Esophagus mucosa (tissue), 1 donor: ENCODE measurements at regions not wholly inside any gene's neighbourhood (a gene's known extent, or its start where the extent isn't known, plus 50 kb on each side); places are given as distances from the start of the nearest gene placed in this dataset.

Experiments
- ATAC-seq: fragments of 200-7000 bp; cut with Tn5 transposase; one replicate; pipeline ENCODE4 v1.9.1; 2020
- donor health status: DM: yes; HTN: yes; CAD: no.

DNA sequence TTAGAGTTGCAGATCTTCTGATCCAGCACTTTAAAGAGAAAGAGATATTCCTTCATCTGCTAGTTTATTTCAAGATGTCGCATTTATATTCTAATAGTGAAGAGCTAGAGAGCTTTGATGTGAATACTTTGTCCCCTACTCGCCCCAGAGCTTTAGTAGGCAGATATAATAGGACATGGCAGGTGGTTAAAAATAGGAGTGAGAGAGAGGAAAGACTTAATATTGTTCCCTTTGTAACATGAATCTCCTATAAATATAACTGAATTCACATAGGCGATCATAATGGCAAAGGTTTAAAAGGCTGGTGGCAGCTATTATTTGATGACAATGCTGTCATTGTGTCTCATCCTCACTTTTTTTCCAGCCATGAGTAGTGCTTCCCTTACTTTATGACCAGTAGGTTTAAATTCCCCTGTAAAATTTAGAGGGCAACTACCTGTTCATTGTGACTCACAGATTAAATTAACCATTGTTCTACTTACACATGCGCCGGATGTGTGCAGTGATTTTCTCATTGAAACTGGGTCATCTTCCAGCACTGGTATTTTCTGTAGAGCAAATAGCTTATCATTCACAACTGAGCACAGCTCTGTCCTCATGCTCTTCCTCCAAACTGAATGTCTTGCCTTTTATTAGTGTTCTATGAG is 906.7 kb upstream of the CELF2 start:
- ATAC-seq: no peak

DNA sequence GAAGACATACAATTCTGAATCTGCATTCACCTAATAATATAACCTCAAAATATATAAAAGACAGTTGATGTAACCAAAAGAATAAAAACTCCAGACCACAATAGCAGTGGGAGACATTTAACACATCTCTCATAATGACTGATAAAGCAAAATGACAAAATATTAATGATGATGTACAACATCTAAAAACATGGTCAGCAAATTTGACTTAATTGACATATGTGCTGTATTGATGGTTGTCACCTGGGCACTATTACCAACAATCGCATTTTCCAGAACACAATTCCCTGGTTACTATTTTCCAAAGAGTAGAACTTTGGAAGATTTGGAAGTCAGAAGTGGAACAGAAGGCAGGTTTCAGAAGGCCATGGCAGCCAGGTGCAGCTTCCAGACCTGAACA is 899.5 kb upstream of the CELF2 start:
- ATAC-seq: no peak

DNA sequence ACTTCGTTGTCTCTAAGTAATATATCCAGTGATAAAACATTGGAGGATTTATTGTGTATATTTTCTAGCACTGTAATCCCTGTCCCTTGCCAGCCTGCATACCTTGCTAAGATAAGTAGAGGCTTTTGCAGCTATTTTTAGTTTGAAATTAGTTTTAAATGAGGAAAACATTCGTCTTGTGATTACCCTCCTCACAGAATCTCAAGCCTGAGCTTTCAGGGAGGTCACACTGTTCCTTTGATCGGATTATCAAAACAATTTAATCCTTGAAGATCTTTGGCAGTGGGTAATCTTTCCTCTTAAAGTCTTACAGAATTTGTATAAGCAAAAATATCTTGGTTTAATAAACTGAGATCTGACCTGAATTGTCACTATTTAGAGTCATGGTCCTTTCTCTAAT is 897.0 kb upstream of the CELF2 start:
- ATAC-seq: no peak

DNA sequence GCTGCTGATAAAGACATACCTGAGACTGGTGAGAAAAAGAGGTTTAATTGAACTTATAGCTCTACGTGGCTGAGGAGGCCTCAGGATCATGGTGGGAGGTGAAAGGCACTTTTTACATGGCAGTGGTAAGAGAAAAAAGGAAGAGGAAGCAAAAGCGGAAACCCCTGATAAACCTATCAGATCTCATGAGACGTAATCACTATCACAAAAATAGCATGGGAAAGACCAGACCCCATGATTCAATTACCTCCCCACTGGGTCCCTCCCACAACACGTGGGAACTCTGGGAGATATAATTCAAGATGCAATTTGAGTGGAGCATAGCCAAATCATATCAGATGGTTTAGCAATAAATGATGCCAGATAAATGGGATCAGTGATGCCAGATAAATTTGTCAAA is 892.0 kb upstream of the CELF2 start:
- ATAC-seq: no peak

DNA sequence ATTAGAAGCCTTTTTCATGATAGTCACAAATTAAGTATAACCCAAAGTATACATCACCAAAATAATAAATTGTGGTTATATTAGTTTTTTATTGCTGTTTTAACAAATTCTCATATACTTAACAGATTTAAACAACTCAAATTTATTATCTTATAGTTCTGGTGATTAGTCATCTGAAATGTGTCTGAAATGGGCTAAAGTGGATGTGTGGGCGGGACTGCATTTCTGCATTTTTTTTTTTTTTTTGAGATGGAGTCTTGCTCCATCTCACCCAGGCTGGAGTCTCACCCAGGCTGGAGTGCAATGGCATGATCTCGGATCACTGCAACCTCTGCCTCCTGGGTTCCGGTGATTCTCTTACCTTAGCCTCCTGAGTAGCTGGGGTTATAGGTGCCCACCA is 891.5 kb upstream of the CELF2 start:
- ATAC-seq: no peak

DNA sequence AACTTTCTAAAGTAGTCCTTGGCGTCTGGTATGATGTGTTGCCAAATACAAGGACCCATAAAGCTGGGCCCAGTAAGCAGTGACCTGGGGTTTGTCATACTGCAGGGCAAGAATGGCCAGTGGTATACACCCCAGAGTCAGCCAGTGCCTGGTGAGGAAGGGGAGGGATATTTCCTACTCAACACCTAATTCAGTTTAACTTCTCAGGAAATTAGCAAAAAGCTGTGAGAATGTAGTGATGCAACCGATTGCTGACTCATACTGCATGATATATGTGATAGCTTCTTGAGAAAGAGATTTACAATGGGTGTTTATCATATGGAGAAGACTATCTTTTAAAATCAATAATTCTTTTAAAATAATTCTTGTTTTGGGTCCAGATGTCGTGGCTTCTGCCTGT is 889.3 kb upstream of the CELF2 start:
- no peak for ATAC-seq

DNA sequence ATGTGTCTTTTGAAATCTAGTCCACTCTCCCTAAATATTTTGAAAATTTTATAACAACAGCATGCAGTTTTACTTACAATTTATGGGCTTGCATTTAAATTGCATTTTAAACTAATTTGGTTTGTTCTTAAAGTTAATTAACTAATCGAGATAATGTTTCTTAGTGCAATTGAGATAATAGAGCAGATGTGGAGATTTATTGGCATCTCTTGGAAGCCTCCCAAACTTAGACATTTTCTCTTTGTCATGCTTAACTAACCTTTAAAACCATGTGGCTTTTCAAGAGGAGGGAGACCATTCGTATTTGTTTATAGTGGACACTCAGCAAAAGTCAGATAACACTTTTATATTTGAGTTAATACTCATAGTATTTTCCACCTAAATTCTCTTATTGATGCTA is 887.0 kb upstream of the CELF2 start:
- no peak for ATAC-seq

DNA sequence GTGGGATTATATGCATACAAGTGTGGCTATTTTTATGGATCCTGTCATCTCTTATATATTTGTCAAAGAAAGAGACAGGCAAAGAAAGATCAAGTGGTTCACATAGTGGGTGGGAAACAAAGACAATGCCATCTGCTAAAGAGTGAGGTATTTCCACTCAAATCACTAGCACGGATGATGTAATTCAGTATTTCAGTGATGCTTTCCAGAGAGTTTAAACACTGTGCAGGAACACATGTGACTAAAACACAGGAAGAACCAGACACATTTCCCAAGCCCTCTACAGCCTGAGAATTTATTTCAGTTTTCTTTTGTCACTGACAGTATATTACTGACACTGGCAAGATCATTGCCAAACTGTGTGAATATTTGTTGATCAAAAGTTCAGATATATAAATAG is 885.7 kb upstream of the CELF2 start:
- ATAC-seq: no peak

DNA sequence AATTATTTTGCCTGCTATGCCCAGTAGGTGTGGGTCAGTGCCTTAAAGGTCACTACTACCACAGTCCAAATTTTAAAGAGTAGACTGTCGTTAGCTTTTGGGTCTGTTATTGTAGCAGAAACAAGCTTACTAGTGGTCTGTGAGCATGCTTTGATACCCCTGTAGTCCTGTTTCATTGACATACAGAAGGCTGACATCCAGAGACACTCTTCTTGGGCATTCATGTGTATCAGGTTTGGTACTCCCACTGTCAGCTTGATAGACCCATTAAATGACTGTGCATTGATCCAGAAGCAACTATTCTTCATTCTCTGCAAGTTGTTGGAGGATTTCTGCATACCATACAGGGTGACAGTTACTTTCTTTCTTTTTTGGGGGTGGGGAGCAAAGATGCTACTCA is 884.4 kb upstream of the CELF2 start:
- ATAC-seq: no peak

DNA sequence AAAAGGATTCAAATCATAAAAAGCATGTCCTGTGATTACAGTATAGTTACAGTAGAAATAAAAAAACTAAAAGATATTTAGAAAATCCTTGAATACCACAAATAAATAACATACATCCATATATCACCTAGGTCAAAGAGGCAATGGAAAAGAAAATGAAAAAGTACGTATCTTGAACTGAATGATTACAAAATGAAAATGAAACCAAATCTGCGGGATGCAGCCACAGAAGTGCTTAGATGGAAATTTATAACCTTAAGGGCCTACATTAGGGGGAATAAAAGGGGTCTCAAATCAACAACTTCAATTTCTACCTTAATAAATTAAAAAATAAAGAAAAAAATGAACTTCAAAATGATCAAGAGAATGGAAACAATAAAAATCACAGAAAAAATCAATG is 879.0 kb upstream of the CELF2 start:
- no peak for ATAC-seq

DNA sequence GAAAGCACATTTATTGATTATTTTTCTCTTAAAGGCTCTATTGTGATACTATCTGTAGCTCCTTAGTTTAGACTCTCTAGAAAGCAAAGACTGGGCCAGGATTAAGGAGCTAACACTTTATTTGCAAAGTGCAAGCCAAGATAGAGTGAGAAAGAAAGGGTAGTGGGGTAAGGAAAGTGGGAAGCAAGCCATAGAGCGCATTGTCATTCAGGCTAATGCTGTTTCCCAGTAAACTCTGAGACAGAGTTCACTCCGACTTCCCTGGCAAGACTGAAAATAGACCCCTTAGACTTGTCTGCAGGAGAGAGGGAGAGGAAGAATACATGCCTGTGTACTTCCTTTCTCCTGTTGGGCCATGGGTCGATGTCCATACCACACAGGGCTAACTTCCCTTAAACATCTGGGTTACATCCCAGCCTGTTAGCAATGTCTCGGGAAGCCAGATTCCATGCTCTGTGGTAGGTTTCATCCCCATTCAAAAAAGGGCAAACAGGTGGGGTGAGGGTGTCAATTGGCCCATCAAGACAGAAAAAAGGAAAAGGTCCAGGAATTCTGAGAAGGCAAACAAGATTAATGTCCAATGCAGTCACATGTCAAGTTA is 875.8 kb upstream of the CELF2 start:
- ATAC-seq: no peak

DNA sequence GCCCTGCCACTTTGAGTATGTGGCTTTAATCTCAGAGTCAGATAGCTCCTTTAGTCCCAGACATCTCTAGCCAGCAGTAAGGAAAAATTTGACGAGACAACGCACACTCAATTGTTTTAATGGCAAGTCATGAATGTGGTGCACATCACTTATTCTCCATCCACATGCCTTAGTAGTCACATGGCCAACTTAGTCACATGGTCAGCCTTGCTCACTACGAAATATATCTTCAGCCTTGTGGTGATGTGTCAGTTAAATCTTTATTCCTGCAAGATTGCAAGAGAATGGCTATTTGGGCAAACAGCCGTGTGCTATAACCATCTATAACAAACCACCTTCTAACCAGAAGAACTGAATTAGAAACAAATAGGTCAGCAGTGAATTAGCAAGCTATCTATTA is 871.1 kb upstream of the CELF2 start:
- ATAC-seq: no peak

DNA sequence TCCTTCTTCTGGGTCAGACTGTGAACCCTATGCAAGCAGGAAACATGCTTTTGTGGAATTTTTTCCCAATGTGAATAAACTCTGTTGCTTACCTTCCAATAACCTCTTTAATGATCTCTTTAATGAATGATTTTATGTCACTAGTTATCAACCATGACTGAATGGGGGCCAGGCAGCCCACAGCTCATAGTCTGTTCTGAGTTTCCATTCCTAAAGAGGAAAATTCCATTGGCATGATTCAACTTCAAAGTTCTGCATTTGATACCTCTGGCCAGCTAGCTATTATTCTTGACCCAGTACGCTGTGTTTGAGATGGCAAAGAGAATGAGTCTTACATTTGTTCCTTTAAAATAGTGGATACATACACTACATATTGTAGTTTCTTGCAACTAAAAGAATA is 867.8 kb upstream of the CELF2 start:
- no peak for ATAC-seq

DNA sequence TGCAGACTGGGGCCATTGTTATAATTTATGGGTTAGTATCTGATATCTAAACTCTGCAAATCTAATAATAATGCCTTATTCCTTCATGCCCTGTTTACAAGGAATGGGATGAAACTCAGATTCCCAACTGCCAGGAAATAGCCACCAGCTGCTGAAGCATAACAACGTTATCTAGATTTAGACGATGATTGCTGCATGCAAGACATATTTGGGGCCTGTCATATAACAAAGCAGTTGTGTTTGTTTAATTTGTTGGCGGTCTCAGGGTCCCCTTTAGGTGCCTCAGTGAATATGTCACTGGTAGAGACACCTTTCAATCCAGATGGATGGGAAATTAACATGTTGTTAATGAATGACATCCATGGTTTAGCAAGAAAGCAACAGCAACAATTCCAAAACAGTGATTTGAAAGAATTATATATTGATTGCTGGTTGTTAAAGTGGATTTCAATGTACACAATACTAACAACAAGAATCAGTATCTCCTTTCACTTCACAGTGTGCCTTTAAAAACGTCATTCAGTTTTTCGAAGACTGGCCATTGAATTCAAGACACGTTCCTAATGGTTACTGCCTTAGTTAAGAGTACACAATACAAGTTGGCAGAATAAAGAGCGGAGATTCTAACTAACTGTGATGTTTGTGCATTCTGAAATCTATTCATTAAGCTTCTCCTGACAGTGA is 860.6 kb upstream of the CELF2 start:
- no peak for ATAC-seq

DNA sequence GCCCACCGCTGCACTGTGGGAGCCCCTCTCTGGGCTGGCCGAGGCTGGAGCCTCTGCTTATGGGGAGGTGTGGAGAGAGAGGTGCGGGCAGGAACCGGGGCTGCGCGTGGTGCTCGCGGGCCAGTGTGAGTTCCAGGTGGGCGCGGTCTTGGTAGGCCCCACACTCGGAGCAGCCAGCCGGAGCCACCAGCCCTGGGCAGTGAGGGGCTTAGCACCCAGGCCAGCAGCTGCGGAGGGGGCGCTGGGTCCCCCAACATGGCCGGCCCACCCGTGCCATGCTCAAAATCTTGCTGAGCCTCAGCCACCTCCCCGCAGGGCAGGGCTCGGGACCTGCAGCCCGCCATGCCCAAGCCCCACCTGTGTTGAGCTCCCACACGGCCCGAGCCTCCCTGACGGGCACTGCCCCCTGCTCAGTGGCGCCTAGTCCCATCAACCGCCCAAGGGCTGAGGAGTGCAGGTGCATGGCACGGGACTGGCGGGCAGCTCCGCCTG is 856.8 kb upstream of the CELF2 start:
- ATAC-seq: no peak

DNA sequence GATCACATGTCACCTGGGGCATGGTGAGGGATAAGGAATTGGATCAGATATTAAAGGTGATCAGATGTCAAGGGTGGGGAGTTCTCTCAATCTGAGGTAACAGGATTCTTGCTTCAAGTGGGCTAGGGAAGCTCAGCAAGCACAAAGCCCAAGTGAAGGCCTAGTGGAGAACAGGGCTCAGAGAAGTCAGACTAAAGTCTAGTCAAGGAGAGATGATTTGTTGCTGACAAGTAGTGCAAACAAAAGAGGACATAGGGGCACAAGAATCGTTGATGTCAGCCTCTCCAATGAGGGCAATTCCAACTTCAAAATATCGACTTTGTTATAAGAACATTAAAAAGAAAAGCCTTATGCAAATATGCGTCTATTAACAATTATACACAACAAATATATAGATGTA is 852.8 kb upstream of the CELF2 start:
- ATAC-seq: no peak

DNA sequence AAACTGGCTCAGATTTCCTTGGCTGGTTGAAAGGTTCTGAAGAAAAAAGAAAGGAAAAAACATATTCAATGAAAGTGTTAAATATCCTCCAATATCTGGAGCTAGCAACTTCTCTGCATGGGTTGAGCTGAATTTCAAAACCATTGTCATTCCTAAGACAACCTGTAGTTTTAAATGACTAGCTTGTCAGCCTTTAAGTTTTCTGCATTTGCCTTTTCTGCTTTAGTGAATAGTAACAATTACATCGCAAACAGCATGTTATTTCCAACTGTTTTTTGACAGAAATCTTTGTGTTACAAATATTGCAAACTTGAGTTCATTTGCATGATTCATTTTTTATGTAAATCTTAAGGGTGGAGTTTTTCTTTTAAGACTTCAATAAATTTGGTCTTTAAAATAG is 852.3 kb upstream of the CELF2 start:
- no peak for ATAC-seq

DNA sequence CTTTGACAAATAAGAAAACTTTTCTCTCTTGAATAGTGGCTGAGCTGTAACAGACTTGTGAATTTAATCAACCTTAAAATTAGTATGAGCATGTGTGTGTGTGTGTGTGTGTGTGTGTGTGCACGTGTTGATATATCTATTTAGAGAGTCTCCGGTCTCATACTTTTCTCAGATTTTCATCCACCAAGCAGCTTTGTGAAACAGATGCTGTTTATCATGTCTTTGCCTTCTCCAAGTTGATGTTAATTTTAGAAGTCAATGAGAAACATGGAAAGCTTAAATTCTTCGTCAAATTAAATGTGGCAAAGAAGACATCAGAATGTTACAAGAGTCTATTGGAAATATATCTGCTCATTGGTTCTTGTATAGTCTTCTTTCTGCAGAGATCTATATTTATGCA is 839.2 kb upstream of the CELF2 start:
- ATAC-seq: no peak

DNA sequence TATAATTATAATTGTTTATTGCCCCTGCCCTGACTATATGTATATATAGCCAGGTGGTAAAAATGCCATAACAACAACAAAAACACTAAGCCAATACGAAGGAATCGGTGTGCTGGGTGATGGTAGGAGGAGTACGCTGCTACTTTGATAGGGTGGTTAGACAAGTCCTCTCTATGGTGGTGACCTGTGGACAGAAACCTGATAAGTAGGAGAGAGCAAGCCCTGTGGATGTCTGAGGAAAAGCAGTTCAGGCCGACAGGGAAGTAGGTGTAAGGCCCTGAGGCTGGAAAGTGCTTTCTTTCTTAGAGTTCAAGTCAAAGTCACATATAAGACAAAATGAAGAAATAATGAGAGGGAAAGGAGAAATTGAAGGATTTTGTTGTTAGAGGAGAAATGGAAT is 823.8 kb upstream of the CELF2 start:
- ATAC-seq: no peak

DNA sequence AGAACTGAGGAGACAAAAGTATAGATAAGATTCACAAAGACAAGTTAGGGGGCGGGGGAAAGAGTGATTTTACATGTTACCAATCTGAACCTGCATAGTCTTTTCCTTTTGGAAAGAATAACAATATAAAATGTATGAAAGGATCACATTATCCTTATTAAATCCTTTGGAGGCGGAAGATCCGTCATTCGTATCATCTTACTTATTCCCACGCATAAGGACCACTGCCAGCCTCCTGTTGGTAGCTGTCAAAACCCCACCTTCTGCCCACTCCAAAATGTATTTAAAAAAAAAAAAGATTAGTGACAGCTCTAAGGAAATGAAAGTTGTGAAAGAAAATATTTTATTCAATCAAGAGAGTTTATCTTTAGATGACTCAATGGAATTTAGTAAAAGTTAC is 821.0 kb upstream of the CELF2 start:
- ATAC-seq: no peak

DNA sequence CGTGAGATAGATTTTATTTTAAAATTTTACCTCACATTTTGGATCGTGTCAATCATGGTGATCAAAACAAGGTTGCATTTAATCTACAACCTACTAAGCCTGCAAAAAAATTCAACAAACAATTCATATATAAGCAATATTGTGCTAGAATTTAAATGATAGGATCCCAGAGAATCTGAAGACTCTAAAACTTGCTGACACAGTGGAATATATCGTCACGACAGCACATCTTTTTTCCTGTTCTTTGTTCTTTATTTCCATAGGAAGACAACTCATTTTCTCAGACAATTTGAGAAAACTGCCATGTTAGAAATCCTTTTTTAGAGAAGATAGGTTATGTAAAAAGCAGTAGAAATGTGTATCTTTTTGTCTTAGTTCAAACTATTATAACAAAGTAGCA is 820.2 kb upstream of the CELF2 start:
- ATAC-seq: no peak

DNA sequence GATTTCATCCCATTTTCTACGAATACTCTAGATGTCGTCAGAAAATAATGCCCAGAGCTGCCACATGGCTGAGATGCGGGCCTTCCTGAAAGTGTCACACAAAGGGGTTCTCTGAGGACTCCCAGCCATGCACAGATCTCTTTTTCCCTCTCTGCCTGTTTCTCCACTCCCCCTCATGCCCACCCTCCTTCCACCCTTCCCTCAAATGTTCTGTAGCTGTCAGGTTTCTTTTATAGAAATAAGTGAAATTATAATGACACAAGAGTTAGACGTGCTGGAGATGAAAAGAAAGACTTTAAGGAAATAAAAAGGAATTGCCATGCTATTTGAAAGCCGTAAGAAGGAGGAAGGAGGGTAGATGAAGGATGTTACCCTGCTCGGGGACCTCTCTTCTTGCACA is 819.3 kb upstream of the CELF2 start:
- ATAC-seq: no peak

DNA sequence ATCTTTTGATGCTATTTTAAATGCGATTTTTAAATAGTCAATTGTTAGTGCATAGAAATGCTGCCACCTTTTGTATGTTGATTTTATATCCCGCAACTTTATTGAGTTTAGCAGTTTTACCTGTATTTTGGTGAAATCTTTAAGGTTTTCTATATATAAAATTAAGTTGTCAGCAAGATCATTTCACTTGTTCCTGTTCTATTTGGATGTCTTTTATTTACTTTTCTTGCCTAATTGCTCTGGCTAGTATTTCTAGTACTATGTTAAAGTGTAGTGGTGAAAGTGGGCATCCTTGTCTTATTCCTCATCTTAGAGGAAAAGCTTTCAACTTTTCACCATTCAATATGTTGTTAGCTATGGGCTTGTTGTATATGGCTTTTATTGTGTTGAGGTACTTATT is 813.3 kb upstream of the CELF2 start:
- ATAC-seq: no peak

DNA sequence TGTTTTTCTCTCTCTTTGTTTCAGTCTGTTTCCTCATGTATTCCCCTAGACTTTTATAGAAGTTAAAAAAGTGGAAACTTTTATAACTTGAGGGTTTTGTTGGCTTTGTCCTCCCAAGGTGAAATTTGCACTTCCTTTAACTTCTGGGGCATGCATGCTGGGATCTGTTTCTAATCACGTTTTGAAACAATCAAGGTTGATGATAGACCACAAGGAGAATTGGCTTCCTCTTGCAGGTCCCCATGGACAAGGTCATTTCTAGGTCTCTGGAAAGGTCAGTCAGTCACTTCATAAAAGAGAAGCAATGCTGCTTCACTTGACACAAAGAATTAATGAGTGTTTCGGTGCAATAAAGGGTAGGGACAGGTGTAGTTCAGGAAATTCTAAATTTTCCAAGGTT is 811.8 kb upstream of the CELF2 start:
- ATAC-seq: no peak

DNA sequence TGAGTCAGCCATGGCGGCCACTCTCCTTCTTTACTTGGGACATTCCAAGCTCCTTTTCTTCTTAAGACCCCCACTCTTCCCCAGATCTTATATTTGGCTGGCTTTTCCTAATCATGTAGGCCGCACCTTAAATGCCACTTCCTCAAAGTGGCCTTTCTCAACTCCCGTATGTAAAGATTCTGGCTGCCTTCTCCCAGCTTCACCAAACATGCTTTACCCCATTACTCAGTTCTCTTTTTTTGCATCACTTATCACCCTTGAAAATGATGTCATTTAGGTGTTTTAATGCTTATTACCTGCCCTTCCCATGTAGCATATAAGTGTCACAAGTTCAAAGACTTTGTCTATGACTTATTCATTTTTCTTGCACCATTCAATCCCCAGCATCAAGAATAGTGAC is 810.1 kb upstream of the CELF2 start:
- no peak for ATAC-seq
